Erythroblast (primary cell): ENCODE measurements at regions not wholly inside any gene's neighbourhood (a gene's known extent, or its start where the extent isn't known, plus 50 kb on each side); places are given as distances from the start of the nearest gene placed in this dataset.

ENCODE experiments used
- GATA1 ChIP-seq: IDR thresholded peaks from 2 replicates; pipeline ENCODE4 v1.6.1; 2011; ENCODE audit warnings: low read depth, mild to moderate bottlenecking, control low read depth, low read length, moderate library complexity
- POLR2A ChIP-seq: IDR thresholded peaks from 2 replicates; pipeline ENCODE4 v1.6.1; 2011; ENCODE audit warnings: mild to moderate bottlenecking, low read length

- TF ChIP-seq POLR2A, result no peak
- no peak for TF ChIP-seq GATA1
These were observed 215.7 kb upstream of the HABP2 start for GRCh38 chr10:113337142-113337541.
